ENCODE measurements at regions not wholly inside any gene's neighbourhood (a gene's known extent, or its start where the extent isn't known, plus 50 kb on each side); places are given as distances from the start of the nearest gene placed in this dataset.

DNA sequence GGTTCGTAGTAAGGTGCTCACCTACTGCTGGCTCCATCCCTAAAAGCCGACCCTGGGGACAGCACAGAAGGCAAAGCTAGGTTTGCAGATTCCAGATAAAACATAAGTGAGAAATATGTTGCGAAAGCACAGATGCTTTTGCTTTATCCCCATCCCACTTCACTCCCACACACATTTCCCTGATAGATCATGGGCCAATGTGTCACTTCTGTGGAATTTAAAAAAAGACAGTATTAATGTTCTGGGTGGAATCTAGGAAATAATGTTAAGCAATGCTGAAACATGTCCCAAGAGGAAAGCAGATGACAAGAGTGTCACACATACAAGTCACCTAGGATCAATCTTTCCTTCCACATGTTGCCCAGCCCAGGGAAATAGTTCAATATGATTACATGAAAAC, 661.0 kb upstream of the MIR17HG start:
- DNase-seq (ENCODE audit: extremely low read depth, low read depth): no peak
- TF ChIP-seq, protein P1, sequence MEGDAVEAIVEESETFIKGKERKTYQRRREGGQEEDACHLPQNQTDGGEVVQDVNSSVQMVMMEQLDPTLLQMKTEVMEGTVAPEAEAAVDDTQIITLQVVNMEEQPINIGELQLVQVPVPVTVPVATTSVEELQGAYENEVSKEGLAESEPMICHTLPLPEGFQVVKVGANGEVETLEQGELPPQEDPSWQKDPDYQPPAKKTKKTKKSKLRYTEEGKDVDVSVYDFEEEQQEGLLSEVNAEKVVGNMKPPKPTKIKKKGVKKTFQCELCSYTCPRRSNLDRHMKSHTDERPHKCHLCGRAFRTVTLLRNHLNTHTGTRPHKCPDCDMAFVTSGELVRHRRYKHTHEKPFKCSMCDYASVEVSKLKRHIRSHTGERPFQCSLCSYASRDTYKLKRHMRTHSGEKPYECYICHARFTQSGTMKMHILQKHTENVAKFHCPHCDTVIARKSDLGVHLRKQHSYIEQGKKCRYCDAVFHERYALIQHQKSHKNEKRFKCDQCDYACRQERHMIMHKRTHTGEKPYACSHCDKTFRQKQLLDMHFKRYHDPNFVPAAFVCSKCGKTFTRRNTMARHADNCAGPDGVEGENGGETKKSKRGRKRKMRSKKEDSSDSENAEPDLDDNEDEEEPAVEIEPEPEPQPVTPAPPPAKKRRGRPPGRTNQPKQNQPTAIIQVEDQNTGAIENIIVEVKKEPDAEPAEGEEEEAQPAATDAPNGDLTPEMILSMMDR (IDR thresholded peaks at IDR 0.05; ENCODE audit: low read depth, low read length): no peak

DNA sequence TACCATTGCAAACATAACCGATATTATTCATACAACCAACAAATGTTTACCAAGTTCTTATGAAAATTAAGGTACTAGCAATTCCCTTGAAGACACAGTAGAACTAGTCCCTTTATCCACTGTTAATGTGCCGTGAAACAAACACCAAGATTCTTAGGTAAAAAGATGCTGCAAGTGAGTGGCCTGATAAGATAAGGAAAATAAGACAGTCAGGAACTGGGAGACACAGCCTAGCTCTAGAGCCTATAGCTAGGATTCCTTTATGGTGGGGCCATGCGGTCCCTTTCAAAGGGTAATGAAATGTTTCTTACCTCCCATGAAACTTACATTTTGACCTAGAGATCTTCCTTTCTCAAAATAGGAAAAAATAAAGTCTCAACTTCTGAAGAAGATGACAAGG, 658.4 kb upstream of the MIR17HG start:
- TF ChIP-seq, protein P1 (IDR thresholded peaks at IDR 0.05; ENCODE audit: low read depth, low read length): no peak
- no peak for DNase-seq (ENCODE audit: extremely low read depth, low read depth)

DNA sequence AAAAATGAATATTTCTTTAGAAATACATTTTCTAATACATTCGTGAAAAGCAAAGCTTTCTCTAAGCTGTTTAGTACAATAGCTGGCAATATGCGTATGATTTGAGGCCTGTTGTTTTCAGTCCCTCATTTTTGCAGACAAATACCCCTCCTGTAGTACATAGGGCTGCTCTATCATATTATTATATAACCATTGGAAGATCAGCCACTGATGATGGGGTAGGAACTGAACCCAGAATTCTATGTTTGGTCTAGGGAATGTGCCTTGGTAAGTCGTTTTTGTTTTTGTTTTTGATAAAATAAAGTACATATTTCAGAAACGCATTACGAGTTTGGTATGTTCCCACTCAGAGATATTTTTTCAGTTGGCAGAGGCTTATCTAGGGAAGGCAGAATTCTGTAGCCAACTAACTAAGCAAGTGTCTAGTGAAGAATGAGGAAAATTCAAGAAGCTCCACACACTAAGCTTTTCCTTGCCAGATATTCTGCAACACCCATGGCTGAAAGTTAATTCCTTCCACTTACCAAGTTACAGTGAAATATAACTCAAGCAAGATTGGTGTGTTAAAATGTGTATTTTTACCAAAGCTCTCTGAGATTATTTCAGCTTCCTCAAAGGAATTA, 656.9 kb upstream of the MIR17HG start:
- no peak for DNase-seq (ENCODE audit: extremely low read depth, low read depth)
- TF ChIP-seq, protein P1 (IDR thresholded peaks at IDR 0.05; ENCODE audit: low read depth, low read length): no peak

DNA sequence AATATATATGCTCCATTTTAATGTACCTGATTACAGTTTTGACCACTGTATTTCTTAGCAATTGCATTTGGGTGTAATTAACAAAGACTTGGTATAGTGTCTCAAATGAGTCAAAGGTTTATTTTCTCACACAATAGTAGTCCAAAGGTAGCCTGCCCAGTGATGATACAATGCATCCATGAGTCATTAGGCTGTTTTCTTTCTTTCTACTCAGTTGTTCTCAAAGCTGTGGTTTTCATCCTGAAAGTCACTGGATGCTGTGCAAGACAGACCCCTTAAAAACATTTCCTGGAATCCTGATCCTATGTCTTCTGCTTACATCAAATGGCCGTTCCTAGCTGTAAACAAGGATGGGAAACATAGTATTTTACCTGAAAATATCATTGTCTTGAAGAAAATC, 651.2 kb upstream of the MIR17HG start:
- TF ChIP-seq, protein P1 (IDR thresholded peaks at IDR 0.05; ENCODE audit: low read depth, low read length): no peak
- no peak for DNase-seq (ENCODE audit: extremely low read depth, low read depth)

DNA sequence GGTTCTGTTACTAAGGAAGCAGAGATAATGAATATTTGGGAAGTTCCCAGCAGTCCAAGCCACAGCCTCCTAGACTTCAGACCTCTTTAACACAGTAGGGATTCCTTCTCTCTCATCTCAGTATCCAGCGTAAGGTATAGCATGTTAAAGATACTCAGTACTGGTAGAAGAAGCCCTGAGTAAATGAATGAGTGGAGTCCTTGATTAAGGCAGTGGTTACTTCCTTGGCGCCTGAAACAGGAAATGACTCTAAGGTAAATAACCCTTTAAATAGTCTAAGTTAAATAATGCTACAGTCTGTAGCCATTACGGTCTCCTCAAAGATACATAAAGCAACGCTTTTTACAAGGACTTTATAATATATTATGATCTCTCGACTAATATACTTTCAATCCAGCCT, 650.8 kb upstream of the MIR17HG start:
- no peak for DNase-seq (ENCODE audit: extremely low read depth, low read depth)
- TF ChIP-seq, protein P1 (IDR thresholded peaks at IDR 0.05; ENCODE audit: low read depth, low read length): no peak

DNA sequence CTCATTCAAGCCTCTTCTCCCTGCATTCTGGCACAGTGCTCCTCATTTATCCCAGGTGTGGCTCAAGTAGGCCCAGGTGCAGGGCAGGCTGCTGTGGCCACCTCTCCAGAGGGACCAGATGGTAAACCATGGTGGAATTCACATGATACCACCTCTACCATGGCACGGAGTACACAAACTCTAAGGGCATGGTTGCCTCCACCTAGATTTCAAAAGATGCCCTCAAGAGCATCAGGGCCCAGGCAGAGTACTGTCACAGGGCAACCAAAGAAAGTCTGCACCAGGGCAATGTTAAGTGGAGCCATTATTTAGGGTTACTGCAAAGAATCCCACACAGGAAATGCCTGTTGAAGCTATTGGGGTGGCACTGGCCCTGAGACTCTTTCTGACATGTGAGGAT, 647.1 kb upstream of the MIR17HG start:
- TF ChIP-seq, protein P1 (IDR thresholded peaks at IDR 0.05; ENCODE audit: low read depth, low read length): no peak
- DNase-seq (ENCODE audit: extremely low read depth, low read depth): no peak

DNA sequence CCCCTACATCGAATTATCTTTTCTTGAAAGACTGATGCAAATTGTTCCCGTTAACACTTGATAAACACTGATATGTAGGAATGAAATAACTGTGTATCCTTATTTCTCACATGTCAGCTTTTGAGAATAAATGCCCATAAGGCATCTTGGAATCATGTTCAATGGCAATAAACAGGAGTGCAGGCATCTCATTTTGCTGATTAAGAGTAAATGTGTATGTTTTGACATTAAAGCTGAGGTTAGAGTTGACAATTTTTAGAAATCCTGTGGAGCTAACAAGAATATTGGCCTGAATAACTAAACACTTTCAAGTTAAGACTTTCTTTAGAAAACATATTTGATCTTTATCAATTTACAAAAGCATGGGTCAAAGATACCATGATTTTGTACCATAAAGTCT, 646.2 kb upstream of the MIR17HG start:
- DNase-seq (ENCODE audit: extremely low read depth, low read depth): no peak
- TF ChIP-seq, protein P1 (IDR thresholded peaks at IDR 0.05; ENCODE audit: low read depth, low read length): no peak

Measured in AG09319 (cell line).